ENCODE measurements at regions not wholly inside any gene's neighbourhood (a gene's known extent, or its start where the extent isn't known, plus 50 kb on each side); places are given as distances from the start of the nearest gene placed in this dataset.

- TF ChIP-seq EZH2phosphoT487 (IDR thresholded peaks at IDR 0.05; ENCODE audit: borderline replicate concordance, low read depth), result no peak
- no peak for TF ChIP-seq NFIC (IDR thresholded peaks at IDR 0.05; ENCODE audit: borderline replicate concordance)
- TF ChIP-seq CHD2 (IDR thresholded peaks at IDR 0.05; ENCODE audit: low read length, partially characterized antibody), result no peak
- no peak for TF ChIP-seq EP300 (IDR thresholded peaks at IDR 0.05; ENCODE audit: borderline replicate concordance in 1 of 2, low read depth in 1 of 2, low read length in 1 of 2)
- no peak for TF ChIP-seq RFX5 (IDR thresholded peaks at IDR 0.05; ENCODE audit: low read length)
- no peak for TF ChIP-seq FOSL2 (IDR thresholded peaks at IDR 0.05; ENCODE audit: borderline replicate concordance, low read depth)
- TF ChIP-seq, protein P1, sequence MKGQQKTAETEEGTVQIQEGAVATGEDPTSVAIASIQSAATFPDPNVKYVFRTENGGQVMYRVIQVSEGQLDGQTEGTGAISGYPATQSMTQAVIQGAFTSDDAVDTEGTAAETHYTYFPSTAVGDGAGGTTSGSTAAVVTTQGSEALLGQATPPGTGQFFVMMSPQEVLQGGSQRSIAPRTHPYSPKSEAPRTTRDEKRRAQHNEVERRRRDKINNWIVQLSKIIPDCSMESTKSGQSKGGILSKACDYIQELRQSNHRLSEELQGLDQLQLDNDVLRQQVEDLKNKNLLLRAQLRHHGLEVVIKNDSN (IDR thresholded peaks at IDR 0.05; ENCODE audit: borderline replicate concordance, low read depth), result no peak
- no peak for TF ChIP-seq MEF2A (IDR thresholded peaks at IDR 0.05; ENCODE audit: borderline replicate concordance, low read depth)
- TF ChIP-seq NRF1 (IDR thresholded peaks at IDR 0.05; ENCODE audit: low read depth, low read length), result no peak
- no peak for TF ChIP-seq MXI1 (IDR thresholded peaks at IDR 0.05; ENCODE audit: low read depth, low read length)
Observed at GRCh38 chr1:98420376-98421084, 241.0 kb upstream of the SNX7 start (continued).

- Histone ChIP-seq H3F3A (replicated peaks; ENCODE audit: insufficient read depth) (no peaks in the 10 kb centered on the region), H3K27me3 (ENCODE audit: insufficient read depth) (no peaks in the 10 kb centered on the region), H3K79me2 (ENCODE audit: insufficient read depth) (no peaks in the 10 kb centered on the region; the same call in 1 of the 2 replicates), H3K9me3 (no peaks in the 10 kb centered on the region), H4K20me1 (ENCODE audit: insufficient read depth) (no peaks in the 10 kb centered on the region), H3K4me2 (no peak overlapping the region), H3K9me2 (no peaks in the 10 kb centered on the region), H3K4me3 (ENCODE audit: low read depth in 2 of 2, low read length in 1 of 2) (no peak overlapping the region), H3K27ac (ENCODE audit: low read depth in 2 of 2, low read length in 1 of 2) (no peak overlapping the region), H3K36me3 (replicated peaks in 1 of 2; ENCODE audit: control insufficient read depth in 1 of 2, insufficient read depth in 2 of 2, low read length in 1 of 2) (no peaks in the 10 kb centered on the region), H2AFZ (ENCODE audit: low read depth) (no peak overlapping the region), H3K4me1 (ENCODE audit: control insufficient read depth in 1 of 2, insufficient read depth in 2 of 2, low read depth in 1 of 2, low read length in 1 of 2) (peaks cover 0 to 9% of the 10 kb centered on the region in 2 experiments; a peak in 2 of 4 replicates), H3K9ac (no peak overlapping the region)
- TF ChIP-seq RXRA (IDR thresholded peaks at IDR 0.05; ENCODE audit: borderline replicate concordance, low read depth) (no peak), SIN3A (IDR thresholded peaks at IDR 0.05; ENCODE audit: borderline replicate concordance, low read depth, low read length) (no peak)
- no peak for DNase-seq
- ChIA-PET CTCF (no interaction called here), POLR2A (no interaction called here)
- WGBS (ENCODE audit: low lambda C conversion rate), result 81% methylated on average over 2 of the region's 2 CpGs
Observed at GRCh38 chr1:98417820-98418219, 243.7 kb upstream of the SNX7 start.

GRCh38 chr1:98410082-98410481 lies 251.4 kb upstream of the SNX7 start:
- Histone ChIP-seq H3K27me3 (ENCODE audit: insufficient read depth) (no peaks in the 10 kb centered on the region), H2AFZ (ENCODE audit: low read depth) (no peak overlapping the region), H3K9me2 (no peaks in the 10 kb centered on the region), H3K9me3 (no peaks in the 10 kb centered on the region), H3K36me3 (replicated peaks in 1 of 2; ENCODE audit: control insufficient read depth in 1 of 2, insufficient read depth in 2 of 2, low read length in 1 of 2) (no peaks in the 10 kb centered on the region), H3K4me3 (ENCODE audit: low read depth in 2 of 2, low read length in 1 of 2) (no peak overlapping the region), H3K4me1 (ENCODE audit: control insufficient read depth in 1 of 2, insufficient read depth in 2 of 2, low read depth in 1 of 2, low read length in 1 of 2) (peaks cover 16 to 18% of the 10 kb centered on the region in 2 experiments; a peak in 2 of 4 replicates), H3K9ac (no peak overlapping the region), H4K20me1 (ENCODE audit: insufficient read depth) (no peaks in the 10 kb centered on the region), H3K79me2 (ENCODE audit: insufficient read depth) (no peaks in the 10 kb centered on the region), H3F3A (replicated peaks; ENCODE audit: insufficient read depth) (peaks cover 16% of the 10 kb centered on the region), H3K27ac (ENCODE audit: low read depth in 2 of 2, low read length in 1 of 2) (no peak overlapping the region), H3K4me2 (no peak overlapping the region)
- ChIA-PET CTCF (no interaction called here), POLR2A (no interaction called here)
- no peak for DNase-seq
- TF ChIP-seq TCF12 (IDR thresholded peaks at IDR 0.05) (no peak), MEF2A (IDR thresholded peaks at IDR 0.05; ENCODE audit: borderline replicate concordance, low read depth) (no peak), MXI1 (IDR thresholded peaks at IDR 0.05; ENCODE audit: low read depth, low read length) (no peak), RXRA (IDR thresholded peaks at IDR 0.05; ENCODE audit: borderline replicate concordance, low read depth) (no peak), RAD21 (IDR thresholded peaks at IDR 0.05; ENCODE audit: low read length) (no peak), FOSL2 (IDR thresholded peaks at IDR 0.05; ENCODE audit: borderline replicate concordance, low read depth) (no peak), GABPA (IDR thresholded peaks at IDR 0.05; ENCODE audit: low read depth) (no peak), RFX5 (IDR thresholded peaks at IDR 0.05; ENCODE audit: low read length) (no peak), NFIC (IDR thresholded peaks at IDR 0.05; ENCODE audit: borderline replicate concordance) (no peak), YY1 (IDR thresholded peaks at IDR 0.05; ENCODE audit: low read depth) (no peak), EP300 (IDR thresholded peaks at IDR 0.05; ENCODE audit: borderline replicate concordance in 1 of 2, low read depth in 1 of 2, low read length in 1 of 2) (no peak), SMC3 (IDR thresholded peaks at IDR 0.05; ENCODE audit: low read depth, low read length) (no peak)
- TF ChIP-seq, protein P2, sequence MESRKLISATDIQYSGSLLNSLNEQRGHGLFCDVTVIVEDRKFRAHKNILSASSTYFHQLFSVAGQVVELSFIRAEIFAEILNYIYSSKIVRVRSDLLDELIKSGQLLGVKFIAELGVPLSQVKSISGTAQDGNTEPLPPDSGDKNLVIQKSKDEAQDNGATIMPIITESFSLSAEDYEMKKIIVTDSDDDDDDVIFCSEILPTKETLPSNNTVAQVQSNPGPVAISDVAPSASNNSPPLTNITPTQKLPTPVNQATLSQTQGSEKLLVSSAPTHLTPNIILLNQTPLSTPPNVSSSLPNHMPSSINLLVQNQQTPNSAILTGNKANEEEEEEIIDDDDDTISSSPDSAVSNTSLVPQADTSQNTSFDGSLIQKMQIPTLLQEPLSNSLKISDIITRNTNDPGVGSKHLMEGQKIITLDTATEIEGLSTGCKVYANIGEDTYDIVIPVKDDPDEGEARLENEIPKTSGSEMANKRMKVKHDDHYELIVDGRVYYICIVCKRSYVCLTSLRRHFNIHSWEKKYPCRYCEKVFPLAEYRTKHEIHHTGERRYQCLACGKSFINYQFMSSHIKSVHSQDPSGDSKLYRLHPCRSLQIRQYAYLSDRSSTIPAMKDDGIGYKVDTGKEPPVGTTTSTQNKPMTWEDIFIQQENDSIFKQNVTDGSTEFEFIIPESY (IDR thresholded peaks at IDR 0.05; ENCODE audit: borderline replicate concordance, low read depth), result no peak
- TF ChIP-seq, protein P1 (IDR thresholded peaks at IDR 0.05; ENCODE audit: borderline replicate concordance, low read depth), result no peak
- TF ChIP-seq, protein P3, sequence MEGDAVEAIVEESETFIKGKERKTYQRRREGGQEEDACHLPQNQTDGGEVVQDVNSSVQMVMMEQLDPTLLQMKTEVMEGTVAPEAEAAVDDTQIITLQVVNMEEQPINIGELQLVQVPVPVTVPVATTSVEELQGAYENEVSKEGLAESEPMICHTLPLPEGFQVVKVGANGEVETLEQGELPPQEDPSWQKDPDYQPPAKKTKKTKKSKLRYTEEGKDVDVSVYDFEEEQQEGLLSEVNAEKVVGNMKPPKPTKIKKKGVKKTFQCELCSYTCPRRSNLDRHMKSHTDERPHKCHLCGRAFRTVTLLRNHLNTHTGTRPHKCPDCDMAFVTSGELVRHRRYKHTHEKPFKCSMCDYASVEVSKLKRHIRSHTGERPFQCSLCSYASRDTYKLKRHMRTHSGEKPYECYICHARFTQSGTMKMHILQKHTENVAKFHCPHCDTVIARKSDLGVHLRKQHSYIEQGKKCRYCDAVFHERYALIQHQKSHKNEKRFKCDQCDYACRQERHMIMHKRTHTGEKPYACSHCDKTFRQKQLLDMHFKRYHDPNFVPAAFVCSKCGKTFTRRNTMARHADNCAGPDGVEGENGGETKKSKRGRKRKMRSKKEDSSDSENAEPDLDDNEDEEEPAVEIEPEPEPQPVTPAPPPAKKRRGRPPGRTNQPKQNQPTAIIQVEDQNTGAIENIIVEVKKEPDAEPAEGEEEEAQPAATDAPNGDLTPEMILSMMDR (IDR thresholded peaks at IDR 0.05), result no peak
- 94% methylated on average over 1 of the region's 1 CpG for WGBS (ENCODE audit: low lambda C conversion rate)
